ENCODE measurements at regions not wholly inside any gene's neighbourhood (a gene's known extent, or its start where the extent isn't known, plus 50 kb on each side); places are given as distances from the start of the nearest gene placed in this dataset.

- no peak for DNase-seq
These were observed 95.6 kb upstream of the NRXN3 start for GRCh38 chr14:78074561-78074960.

- DNase-seq: no peak
These were observed 95.1 kb upstream of the NRXN3 start for GRCh38 chr14:78075033-78075432.

GRCh38 chr14:78075555-78076277, 94.5 kb upstream of the NRXN3 start:
- DNase-seq: no peak

GRCh38 chr14:78081245-78081644, 88.9 kb upstream of the NRXN3 start:
- DNase-seq: no peak

GRCh38 chr14:78083837-78084236, 86.3 kb upstream of the NRXN3 start:
- peak; percentile 2 for DNase-seq

- DNase-seq: no peak
These were observed 83.8 kb upstream of the NRXN3 start for GRCh38 chr14:78086342-78086741.

- no peak for DNase-seq
These were observed 81.3 kb upstream of the NRXN3 start for GRCh38 chr14:78088916-78089315.

- DNase-seq: no peak
These were observed 79.3 kb upstream of the NRXN3 start for GRCh38 chr14:78090864-78091263.

GRCh38 chr14:78091361-78091760, 78.8 kb upstream of the NRXN3 start:
- no peak for DNase-seq

- DNase-seq: no peak
These were observed 78.1 kb upstream of the NRXN3 start for GRCh38 chr14:78092040-78092439.

GRCh38 chr14:78103271-78103670, 66.9 kb upstream of the NRXN3 start:
- no peak for DNase-seq

GRCh38 chr14:78104160-78104559, 66.0 kb upstream of the NRXN3 start:
- DNase-seq: no peak

GRCh38 chr14:78104655-78105054, 65.5 kb upstream of the NRXN3 start:
- no peak for DNase-seq

GRCh38 chr14:78106381-78106780, 63.8 kb upstream of the NRXN3 start:
- no peak for DNase-seq

- DNase-seq: no peak
These were observed 63.0 kb upstream of the NRXN3 start for GRCh38 chr14:78107166-78107565.

GRCh38 chr14:78119440-78119839, 50.7 kb upstream of the NRXN3 start:
- no peak for DNase-seq
